AG10803 (cell line): ENCODE measurements at regions not wholly inside any gene's neighbourhood (a gene's known extent, or its start where the extent isn't known, plus 50 kb on each side); places are given as distances from the start of the nearest gene placed in this dataset.

Source experiments
- DNase-seq: peaks from one replicate; pipeline ENCODE4 v3.0.0; 2010; ENCODE audit warnings: low read depth
- H3K4me3 ChIP-seq: 2 replicates; pipeline ENCODE4 v1.5.1; 2011; ENCODE audit warnings: mild to moderate bottlenecking, low read length, control low read depth
- CTCF ChIP-seq: conservative IDR thresholded peaks from 2 replicates; pipeline ENCODE4 v1.5.1; 2011; ENCODE audit warnings: mild to moderate bottlenecking, low read length, control low read depth, inconsistent platforms

- DNase-seq, result no peak
- no peak overlapping the region for H3K4me3 ChIP-seq
- TF ChIP-seq CTCF, result no peak
Measured at GRCh38 chr3:82067420-82067819, 306.0 kb upstream of the GBE1 start.

GRCh38 chr3:82058809-82059208 is 297.4 kb upstream of the GBE1 start:
- H3K4me3 ChIP-seq, result no peak overlapping the region
- no peak for TF ChIP-seq CTCF
- no peak for DNase-seq

GRCh38 chr3:82055792-82056191 is 294.3 kb upstream of the GBE1 start:
- no peak overlapping the region for H3K4me3 ChIP-seq
- TF ChIP-seq CTCF, result no peak
- DNase-seq, result peak; percentile 1

- no peak for DNase-seq
- no peak overlapping the region for H3K4me3 ChIP-seq
- TF ChIP-seq CTCF, result no peak
Measured at GRCh38 chr3:82054849-82055248, 293.4 kb upstream of the GBE1 start.

GRCh38 chr3:82053236-82053635 is 291.8 kb upstream of the GBE1 start:
- H3K4me3 ChIP-seq, result no peak overlapping the region
- no peak for TF ChIP-seq CTCF
- DNase-seq, result no peak

GRCh38 chr3:82050382-82050781 is 288.9 kb upstream of the GBE1 start:
- no peak for TF ChIP-seq CTCF
- no peak for DNase-seq
- no peak overlapping the region for H3K4me3 ChIP-seq

GRCh38 chr3:82048711-82049110 is 287.3 kb upstream of the GBE1 start:
- no peak overlapping the region for H3K4me3 ChIP-seq
- no peak for TF ChIP-seq CTCF
- no peak for DNase-seq
